ENCODE measurements at regions not wholly inside any gene's neighbourhood (a gene's known extent, or its start where the extent isn't known, plus 50 kb on each side); places are given as distances from the start of the nearest gene placed in this dataset.
"Not testable (repeated sequence)": the region's sequence is repeated elsewhere in the genome, so short reads cannot be mapped to it uniquely, and the experiment has no call there.

DNA sequence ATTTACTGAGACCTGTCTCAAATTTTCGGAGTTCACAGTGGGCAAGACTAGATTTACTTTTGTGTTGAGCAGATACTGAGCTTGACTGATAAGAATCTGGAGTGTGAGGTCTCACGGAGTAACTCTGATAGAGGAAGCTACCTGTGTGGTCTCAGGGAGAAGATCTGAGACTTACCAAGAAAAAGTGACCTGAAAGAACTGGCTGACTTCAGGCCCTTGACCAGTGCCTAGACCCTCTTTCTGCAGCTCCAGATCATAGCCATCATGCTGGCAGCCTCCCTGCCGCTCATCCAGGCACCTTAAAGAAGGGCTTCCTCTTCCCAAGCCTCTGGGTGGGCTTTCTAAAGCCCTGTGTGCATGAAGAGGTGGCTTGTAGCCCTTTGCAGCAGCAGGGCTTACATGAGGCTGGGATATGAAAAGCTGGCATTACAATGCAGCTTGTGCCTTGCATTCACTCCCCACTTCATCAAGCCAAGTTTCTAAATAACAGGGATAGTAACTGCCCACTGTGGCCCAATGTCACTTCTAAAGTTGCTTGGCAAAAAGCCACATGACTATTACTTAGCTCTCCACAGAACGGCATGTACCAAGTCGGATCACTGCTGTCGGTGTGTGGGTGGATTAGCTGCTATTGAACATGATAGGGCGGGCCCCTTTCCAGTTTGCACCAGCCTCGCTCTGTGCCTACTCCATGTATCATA lies 115.3 kb upstream of the NBPF26 start:
- ATAC-seq (ENCODE audit: low FRiP score), result peak; percentile 97

DNA sequence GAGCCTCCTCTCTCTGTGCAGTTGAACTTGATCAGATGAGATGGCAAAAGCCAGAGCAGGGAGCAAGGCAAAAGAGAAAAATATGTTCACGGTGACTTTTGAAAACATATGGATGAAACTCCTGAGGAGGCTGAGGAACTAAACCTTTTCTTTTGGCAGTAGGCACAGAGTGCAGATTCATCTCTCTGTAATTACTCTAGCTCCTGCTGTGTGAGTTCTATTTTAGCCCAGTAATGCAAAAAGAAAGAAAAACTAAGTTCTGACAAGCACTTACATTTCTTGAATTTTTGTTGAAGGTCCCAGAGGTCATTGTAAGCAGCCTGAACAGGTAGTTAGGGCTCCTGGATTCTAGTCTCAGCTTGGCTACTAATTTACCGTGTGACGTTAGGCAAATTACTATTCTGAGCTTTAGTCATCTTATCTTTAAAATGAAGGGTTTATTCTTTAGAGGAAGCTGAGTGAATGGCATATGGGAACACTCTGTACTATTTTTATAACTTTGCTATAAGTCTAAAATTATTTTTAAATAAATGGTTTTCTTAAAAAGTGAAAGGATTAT lies 114.7 kb upstream of the NBPF26 start:
- DNase-seq (ENCODE audit: low spot score), result not testable (repeated sequence)
- peak; percentile 5 for ATAC-seq (ENCODE audit: low FRiP score)

More for the DNA sequence above, 115.3 kb upstream of the NBPF26 start:
- not testable (repeated sequence) for DNase-seq (ENCODE audit: low spot score)

DNA sequence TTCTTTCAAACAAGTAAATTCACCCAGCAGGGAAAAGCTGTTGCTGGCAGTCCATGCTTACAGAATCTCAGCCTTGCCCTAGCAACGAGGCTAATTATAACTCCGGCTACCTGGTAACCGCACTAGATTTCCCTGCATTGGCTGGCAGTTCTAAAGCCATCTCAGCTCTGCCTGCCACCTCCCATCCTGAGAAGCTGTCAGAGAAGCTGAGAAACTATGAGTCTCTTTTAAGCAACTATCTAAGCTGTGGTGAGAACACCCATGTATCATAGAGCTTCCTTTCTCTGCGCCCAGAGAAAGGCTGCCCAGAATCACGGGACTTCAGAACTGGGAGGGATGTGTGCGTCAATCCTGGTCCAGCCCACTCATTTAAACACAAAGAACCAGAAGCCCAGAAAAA lies 113.9 kb upstream of the NBPF26 start:
- not testable (repeated sequence) for DNase-seq (ENCODE audit: low spot score)
- peak; percentile 64 for ATAC-seq (ENCODE audit: low FRiP score)

DNA sequence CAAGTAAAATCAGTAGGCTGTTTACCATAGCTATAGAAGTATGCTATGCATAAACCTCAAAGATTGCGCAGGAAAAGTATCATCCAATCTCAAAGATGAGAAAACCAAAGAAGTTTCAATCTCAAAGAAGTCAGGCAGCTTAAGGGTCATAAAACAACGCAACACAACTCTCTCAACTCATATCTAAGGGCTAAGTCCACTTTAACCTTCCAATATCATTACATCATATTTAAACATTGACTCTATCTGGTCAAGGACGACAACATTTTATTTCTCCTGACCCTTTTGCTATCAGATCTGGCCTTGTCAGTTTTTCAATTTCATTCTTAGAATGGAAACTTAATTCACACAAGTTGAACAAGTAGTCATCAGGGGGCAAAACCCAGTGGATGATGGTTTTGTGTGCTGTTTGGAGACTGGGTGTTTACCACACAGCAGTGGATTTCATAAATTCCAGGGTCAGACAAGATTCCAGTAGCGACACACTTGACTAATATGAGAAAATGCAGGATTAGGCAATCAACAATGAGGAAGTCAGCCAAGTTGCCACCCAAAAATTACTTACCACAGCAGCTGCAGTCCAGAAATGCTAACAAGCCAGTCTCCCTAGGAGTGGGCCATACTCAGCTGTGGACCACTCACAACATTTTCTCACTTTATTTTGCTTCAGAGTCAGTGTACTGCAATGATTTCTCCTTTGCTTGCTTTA lies 108.7 kb upstream of the NBPF26 start:
- peak; percentile 93 for ATAC-seq (ENCODE audit: low FRiP score)
- DNase-seq (ENCODE audit: low spot score), result not testable (repeated sequence)

DNA sequence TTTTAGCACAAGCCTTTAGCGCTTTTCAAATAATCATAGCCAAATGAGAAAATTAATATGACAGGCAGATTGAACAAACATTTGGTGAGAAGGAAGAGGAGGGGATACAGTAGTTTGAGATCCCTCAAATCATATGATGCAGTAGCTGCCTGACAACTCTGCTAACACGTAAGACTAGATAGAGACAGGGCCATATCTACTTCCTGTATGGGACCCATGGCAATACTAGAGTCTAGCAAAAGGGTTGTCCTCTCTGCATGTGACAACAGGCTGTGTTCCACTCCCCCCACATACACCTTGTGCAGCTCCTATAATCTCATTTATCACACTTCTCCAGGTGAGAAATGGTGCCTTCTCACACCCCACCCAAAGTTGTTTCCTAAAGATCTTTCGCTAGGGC lies 106.3 kb upstream of the NBPF26 start:
- ATAC-seq (ENCODE audit: low FRiP score); DNase-seq (ENCODE audit: low spot score): not testable (repeated sequence)

DNA sequence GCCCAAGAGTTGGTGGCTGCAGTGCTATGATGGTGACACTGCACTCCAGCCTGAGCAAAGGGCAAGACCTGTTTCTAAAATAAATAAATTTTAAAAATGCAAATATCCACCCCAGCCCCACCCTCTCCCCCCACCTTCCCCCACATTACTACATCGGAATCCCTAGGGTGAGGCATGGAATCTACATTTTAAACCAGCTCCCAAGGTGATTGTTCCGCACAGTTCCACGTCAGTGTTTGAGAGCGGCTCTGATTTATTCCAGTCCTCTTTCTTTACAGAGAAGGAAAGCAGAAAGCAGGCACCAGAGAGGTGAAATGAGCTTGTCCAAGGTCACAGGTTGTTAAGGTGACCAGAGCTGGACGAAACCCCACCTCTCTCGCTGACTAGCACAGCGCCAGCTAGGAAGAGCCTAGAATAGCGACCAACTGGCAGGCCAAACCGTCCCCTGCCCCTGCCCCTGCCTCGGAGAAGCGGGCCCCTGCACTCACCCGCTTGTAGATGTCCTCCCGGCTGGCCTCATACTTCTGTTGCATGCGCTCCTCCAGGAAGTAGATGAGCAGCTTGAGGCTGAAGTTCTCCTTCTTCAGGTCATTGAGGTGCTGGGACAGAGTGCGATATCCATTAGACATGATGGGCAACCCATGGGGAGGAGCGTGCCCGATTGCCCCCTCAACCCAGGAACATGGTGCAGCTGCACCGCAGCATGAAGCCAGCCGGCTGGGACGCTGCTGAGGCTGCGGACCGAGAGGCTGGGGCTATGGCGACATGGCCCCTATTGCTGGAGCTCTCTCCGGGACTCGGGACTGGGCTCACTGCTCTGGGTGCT lies 103.7 kb upstream of the NBPF26 start:
- ATAC-seq (ENCODE audit: low FRiP score), result not testable (repeated sequence)

DNA sequence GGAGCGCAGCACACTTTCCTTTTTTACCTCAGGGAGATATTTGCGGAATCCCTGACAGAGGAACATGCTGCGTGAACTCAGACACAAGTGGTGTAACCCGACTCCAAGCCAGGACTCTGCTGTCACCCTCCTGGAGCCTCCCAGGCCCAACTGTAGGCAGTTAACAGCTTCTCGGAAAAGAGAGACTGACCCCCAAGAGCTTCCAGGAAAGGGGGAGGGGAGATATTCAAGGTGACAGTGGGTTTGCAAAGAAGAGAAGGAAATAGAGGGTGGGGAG lies 103.1 kb upstream of the NBPF26 start:
- ATAC-seq (ENCODE audit: low FRiP score), result not testable (repeated sequence)

More for the DNA sequence above, 103.7 kb upstream of the NBPF26 start:
- not testable (repeated sequence) for DNase-seq (ENCODE audit: low spot score)

DNA sequence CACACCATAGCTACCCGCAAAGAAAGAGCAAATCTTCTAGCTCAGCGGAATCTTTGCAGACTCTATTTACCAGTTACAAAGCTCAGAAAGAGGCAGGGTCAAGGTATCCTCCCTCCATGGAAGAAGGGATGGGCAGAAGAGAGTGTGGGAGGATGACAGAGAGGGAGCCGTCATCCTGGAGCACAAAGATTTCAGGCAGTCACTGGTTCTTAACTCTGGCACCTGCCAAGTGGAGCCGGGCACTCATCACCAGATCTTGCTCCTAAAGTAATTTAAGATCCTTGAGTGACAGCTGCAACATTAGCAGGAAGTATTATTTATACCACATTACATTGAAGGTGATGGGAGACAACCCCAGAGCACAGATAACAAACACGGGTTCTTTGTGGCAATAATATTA lies 102.5 kb upstream of the NBPF26 start:
- ATAC-seq (ENCODE audit: low FRiP score); DNase-seq (ENCODE audit: low spot score): not testable (repeated sequence)

More for the DNA sequence above, 103.1 kb upstream of the NBPF26 start:
- DNase-seq (ENCODE audit: low spot score), result not testable (repeated sequence)

DNA sequence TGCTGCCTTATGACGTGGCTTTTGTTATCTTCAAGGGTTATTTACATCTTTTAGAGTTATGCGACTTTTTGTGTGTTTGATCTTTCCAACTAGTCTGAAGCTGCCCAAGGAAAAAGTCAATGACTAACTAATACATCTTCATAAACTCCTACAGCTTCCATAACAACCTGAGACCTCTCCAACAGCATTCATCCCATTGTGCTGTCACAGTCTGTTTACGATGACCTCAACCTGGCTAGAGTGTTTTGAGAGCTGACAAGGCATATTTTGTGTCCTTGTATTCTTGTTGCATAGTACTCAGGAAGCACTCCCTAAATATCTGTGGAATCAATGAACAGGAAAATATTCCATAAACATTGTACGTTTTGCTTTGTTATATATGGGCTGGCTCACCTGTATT lies 100.2 kb upstream of the NBPF26 start:
- DNase-seq (ENCODE audit: low spot score); ATAC-seq (ENCODE audit: low FRiP score): not testable (repeated sequence)

DNA sequence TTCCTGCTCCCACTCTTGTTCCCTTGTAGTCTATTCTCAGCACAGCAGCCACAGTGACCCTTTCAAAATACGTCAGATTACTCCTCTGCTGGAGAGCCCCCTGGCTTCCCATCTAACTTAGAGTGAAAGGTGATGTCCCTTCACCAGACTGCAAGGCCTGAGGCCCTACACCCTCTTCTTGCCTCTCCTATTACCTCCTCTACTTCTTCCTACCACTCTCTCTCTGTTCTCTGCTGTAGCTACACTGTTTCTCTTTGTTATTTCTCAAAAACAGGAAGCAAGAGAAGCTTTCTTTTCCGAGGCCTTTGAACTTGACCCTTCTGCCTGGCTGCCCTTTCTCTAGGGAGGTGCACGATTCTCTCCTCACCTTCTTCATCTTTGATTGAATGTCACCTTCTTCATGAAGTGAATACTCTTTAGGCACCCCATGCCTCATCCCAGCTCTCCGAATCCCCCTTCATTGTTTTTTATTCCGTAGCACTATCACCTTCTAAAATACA lies 99.1 kb upstream of the NBPF26 start:
- ATAC-seq (ENCODE audit: low FRiP score); DNase-seq (ENCODE audit: low spot score): not testable (repeated sequence)

DNA sequence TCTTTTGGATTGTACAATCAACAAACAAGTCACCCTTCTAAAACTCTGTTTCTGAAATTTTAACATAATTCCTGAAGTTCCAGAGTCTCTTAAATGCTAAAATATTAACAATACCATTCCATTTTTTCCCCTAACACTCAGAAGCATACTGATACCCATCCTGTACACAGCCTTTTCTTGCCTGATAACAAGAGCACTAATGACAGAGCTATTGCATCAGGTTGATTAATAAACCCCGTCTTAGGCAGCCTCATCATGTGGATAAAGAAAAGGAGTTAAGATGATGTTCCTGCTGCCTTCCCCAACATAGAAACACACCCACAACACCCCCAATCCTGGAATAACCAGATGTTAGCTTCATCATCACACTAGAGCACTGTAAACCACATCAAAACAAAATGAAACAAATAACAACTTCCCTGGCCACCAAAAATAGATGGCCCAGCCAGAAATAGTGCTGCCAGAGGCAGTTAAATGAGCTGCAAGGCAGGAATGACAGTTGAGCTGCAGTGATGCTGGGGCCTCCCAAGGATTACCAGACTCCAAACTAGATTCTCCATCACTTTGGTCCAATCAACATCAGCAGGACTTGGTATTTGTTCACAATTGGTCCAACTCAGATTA lies 93.8 kb upstream of the NBPF26 start:
- DNase-seq (ENCODE audit: low spot score); ATAC-seq (ENCODE audit: low FRiP score): not testable (repeated sequence)

DNA sequence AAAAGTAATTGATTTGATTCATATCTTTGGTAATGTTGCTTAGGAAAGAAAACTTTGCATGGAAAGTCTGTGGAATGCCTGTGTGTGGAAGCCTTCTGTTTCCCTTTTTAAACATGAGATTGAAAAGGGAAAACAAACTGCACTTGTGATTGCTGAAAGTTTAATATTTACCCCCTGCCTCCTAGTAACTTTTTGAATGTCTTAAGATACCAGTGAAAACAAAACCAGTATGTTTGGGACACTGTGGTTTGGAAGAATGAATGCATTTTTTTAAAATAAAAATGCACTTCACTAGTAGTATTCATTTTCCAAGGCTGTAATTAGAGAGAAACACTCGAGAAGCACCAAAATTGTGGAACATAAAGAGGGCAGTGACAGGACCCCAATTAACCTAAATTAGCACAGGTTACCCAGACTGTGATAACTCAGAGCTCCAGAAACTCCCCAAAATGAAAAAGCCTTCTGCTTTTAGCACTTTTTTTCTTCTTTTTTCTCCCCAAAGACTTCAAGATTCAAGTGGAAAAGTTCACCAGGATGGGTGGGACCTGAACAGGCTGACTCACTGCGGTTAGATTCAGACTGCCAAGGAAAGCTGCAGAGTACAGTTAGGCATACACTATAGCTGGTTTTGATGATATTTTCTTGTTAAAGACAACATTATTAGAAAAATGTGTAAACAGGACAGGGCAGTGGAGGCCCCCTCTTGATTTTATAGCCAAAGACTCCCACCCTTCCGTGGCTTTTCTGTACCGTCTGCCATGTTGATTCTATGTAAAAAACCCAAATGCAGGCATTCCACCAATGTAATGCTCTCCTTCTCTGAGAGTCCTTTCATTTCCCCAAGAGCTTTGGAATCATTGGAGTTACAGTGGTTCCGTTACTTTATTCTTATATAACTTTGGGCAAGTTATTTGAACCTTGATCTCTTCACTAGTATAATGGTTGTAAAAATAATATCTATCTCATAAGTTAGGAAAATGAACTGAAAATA lies 88.6 kb upstream of the NBPF26 start:
- DNase-seq (ENCODE audit: low spot score); ATAC-seq (ENCODE audit: low FRiP score): not testable (repeated sequence)

DNA sequence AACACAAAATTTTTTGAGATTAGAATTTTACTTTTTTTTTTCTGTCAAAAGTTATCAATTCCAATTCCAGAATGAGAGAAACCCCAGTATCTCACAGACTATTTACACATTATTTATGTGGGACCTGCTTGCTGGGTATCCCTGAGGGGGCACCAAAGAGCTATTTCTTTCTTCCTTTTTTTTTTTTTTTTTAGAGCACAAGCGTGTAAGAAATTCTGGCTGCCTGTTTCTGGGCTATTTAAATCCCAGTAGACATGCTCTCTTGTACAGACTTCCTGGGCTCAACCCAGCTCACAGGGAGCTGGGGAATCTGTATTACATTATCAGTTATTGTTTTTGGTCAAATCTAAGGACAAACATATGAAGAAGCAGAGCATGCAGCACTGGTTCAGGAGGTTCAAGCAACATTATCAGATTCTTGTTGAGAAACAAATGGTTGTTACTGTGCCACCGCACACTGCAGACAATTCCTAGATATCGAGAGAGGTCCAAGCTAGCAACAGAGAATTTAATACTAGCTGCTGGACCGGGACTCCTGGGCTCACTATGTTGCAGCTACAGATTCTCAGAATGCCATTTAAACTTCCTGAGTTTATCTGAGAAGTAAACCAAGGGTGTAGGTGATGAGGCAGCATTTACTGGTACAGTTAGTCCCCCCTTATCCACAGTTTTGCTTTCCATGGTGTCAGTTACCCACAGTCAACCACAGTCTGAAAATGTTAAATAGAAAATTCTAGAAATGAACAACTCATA lies 83.3 kb upstream of the NBPF26 start:
- not testable (repeated sequence) for ATAC-seq (ENCODE audit: low FRiP score); DNase-seq (ENCODE audit: low spot score)

DNA sequence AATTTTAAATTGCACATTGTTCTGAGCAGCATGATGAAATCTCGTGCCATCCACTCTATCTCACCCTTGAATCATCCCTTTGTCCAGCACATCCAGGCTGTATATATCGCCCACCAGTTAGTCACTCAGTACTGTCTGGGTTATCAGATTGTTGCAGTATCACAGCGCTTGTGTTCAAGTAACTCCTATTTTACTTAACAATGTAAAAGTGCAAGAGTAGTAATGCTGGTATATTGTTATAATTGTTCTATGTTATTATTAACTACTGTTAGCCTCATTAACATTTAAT lies 82.8 kb upstream of the NBPF26 start:
- not testable (repeated sequence) for ATAC-seq (ENCODE audit: low FRiP score); DNase-seq (ENCODE audit: low spot score)

DNA sequence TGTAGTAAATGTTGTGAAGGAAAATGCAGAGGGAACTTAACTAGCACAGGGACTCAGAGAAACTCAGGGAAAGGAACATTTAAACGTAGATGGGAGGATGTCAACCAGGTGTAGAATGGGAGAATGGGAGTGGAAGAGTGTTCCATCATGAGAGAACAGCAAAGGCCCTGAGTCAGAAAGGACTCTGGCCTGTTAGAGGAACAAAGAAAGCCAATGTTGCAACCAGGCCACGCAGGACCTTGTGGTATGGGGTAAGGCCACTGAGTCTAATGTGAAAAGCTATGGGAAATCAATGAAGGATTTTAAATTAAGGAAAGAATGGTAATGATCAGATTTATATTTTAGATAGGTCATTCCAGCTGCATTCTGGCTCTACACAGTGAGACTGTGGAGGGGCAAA lies 76.6 kb upstream of the NBPF26 start:
- DNase-seq (ENCODE audit: low spot score); ATAC-seq (ENCODE audit: low FRiP score): not testable (repeated sequence)

DNA sequence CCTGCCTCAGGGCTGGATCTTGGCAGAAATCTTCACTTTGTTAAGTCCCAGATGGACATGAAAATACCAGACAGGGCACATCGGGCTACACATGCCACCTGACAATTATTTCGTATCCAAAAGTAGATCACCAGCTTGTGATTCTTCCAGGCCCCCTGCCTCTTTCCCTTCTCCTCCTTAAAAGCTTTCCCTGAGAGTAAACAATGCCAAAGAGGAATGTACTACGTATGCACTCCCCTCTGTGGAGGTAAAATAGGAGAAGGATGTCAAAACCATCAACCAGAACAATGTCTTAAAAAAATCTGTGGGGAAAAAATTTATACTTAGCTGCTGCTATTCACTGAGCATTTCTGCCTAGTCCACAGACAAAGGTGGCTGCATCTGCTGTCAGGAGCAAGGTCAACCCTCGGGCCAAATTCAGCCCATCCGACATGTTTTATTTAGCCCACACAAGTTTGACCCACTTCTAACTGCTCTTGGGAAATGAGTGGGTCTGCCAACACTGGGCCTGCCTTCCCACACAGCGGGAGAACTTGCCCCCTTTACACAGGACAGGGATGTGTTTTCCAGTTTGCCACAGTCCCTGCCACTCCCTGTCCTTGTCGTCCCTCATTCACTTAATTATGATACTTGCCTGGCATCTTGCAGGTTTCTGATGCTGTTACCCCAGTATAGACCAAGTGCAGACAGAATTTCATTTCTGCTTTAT lies 74.7 kb upstream of the NBPF26 start:
- ATAC-seq (ENCODE audit: low FRiP score); DNase-seq (ENCODE audit: low spot score): not testable (repeated sequence)

DNA sequence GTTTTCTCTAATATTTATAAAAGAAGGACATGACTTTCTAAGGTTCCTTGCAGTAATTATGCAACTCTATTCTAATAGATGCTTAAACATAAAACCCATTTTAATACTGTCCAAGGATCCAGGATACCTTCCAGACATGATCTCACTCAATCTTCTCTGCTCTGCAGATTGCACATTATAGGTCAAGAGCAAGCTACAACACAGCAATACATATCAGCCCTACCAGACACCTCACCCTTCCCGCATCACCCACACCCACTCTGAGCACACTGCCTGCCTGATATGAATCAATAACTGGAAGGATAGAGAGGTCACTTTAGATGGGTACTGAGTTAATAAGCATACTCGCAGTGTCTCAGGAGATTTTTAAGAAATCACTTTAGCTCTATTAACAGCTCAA lies 74.0 kb upstream of the NBPF26 start:
- not testable (repeated sequence) for ATAC-seq (ENCODE audit: low FRiP score); DNase-seq (ENCODE audit: low spot score)
